ENCODE measurements at regions not wholly inside any gene's neighbourhood (a gene's known extent, or its start where the extent isn't known, plus 50 kb on each side); places are given as distances from the start of the nearest gene placed in this dataset.
"Not testable (repeated sequence)": the region's sequence is repeated elsewhere in the genome, so short reads cannot be mapped to it uniquely, and the experiment has no call there.

- Mint-ChIP-seq H3K36me3 (peaks cover 11% of the 10 kb centered on the region), H3K4me1 (peaks cover 63% of the 10 kb centered on the region), H3K4me3 (no peak overlapping the region), H3K9me3 (peaks cover 10% of the 10 kb centered on the region), H3K27ac (no peak overlapping the region), H3K27me3 (no peaks in the 10 kb centered on the region)
- CTCF ChIA-PET = no interaction called here
- no peak for DNase-seq
Measured at GRCh38 chr1:101185421-101185820, 51.4 kb upstream of the S1PR1 start.

- Mint-ChIP-seq H3K27me3 (no peaks in the 10 kb centered on the region), H3K4me3 (no peak overlapping the region), H3K36me3 (peaks cover 5% of the 10 kb centered on the region), H3K9me3 (peaks cover 7% of the 10 kb centered on the region), H3K4me1 (peaks cover 78% of the 10 kb centered on the region), H3K27ac (no peak overlapping the region)
- DNase-seq = no peak
- CTCF ChIA-PET = interaction anchor here (1.6 kb wide), 1 partner anchor 53 kb away, joined by 4 read pairs; no protein-coding TSS in a partner anchor
Measured at GRCh38 chr1:101183388-101183699, 53.5 kb upstream of the S1PR1 start.

GRCh38 chr1:101182627-101183387 is 54.0 kb upstream of the S1PR1 start:
- peaks cover 5% of the 10 kb centered on the region for H3K36me3 Mint-ChIP-seq
- H3K4me1 Mint-ChIP-seq = peaks cover 77% of the 10 kb centered on the region
- no peaks in the 10 kb centered on the region for H3K27me3 Mint-ChIP-seq
- H3K4me3 Mint-ChIP-seq = no peak overlapping the region
- DNase-seq = no peak
- CTCF ChIA-PET = interaction anchor here (1.6 kb wide), 1 partner anchor 53 kb away, joined by 4 read pairs; no protein-coding TSS in a partner anchor
- H3K27ac Mint-ChIP-seq = no peak overlapping the region
- peaks cover 6% of the 10 kb centered on the region for H3K9me3 Mint-ChIP-seq

- peak overlapping the region; percentile 50 for H3K27ac Mint-ChIP-seq
Measured at GRCh38 chr1:101181930-101182329, 54.9 kb upstream of the S1PR1 start.

GRCh38 chr1:101178688-101179491 is 57.9 kb upstream of the S1PR1 start:
- Mint-ChIP-seq H3K9me3 (peaks cover 6% of the 10 kb centered on the region), H3K4me1 (peaks cover 76% of the 10 kb centered on the region), H3K4me3 (peak overlapping the region; percentile 84), H3K36me3 (no peaks in the 10 kb centered on the region), H3K27ac (peak overlapping the region; percentile 99), H3K27me3 (no peaks in the 10 kb centered on the region)
- peak; percentile 30 for DNase-seq
- CTCF ChIA-PET = interaction anchor here (0.9 to 3.8 kb wide), 8 partner anchors 14 to 112 kb away, joined by 3 to 23 read pairs (median 6); no protein-coding TSS in a partner anchor

More at GRCh38 chr1:101181930-101182329, 54.9 kb upstream of the S1PR1 start:
- Mint-ChIP-seq H3K4me1 (peaks cover 79% of the 10 kb centered on the region), H3K9me3 (peaks cover 6% of the 10 kb centered on the region), H3K27me3 (no peaks in the 10 kb centered on the region), H3K36me3 (peaks cover 5% of the 10 kb centered on the region), H3K4me3 (no peak overlapping the region)
- no peak for DNase-seq
- CTCF ChIA-PET = interaction anchor here (1.6 kb wide), 2 partner anchors 54 to 57 kb away, joined by 4 to 5 read pairs; no protein-coding TSS in a partner anchor

- H3K9me3 Mint-ChIP-seq = peaks cover 6% of the 10 kb centered on the region
- H3K4me1 Mint-ChIP-seq = peaks cover 72% of the 10 kb centered on the region
- peak overlapping the region; percentile 99 for H3K27ac Mint-ChIP-seq
- no peak for DNase-seq
- CTCF ChIA-PET = interaction anchor here (0.9 to 3.8 kb wide), 8 partner anchors 14 to 112 kb away, joined by 3 to 23 read pairs (median 6); no protein-coding TSS in a partner anchor
- no peaks in the 10 kb centered on the region for H3K27me3 Mint-ChIP-seq
- peak overlapping the region; percentile 84 for H3K4me3 Mint-ChIP-seq
- peaks cover 3% of the 10 kb centered on the region for H3K36me3 Mint-ChIP-seq
Measured at GRCh38 chr1:101178341-101178687, 58.5 kb upstream of the S1PR1 start.

GRCh38 chr1:101175886-101176285 is 60.9 kb upstream of the S1PR1 start:
- H3K4me1 Mint-ChIP-seq = peaks cover 52% of the 10 kb centered on the region
- no peak for DNase-seq
- CTCF ChIA-PET = interaction anchor here (2.1 kb wide), 1 partner anchor 39 kb away, joined by 8 read pairs; no protein-coding TSS in a partner anchor
- peaks cover 3% of the 10 kb centered on the region for H3K36me3 Mint-ChIP-seq
- H3K27me3 Mint-ChIP-seq = no peaks in the 10 kb centered on the region
- no peaks in the 10 kb centered on the region for H3K9me3 Mint-ChIP-seq
- H3K4me3 Mint-ChIP-seq = no peak overlapping the region
- no peak overlapping the region for H3K27ac Mint-ChIP-seq

- H3K36me3 Mint-ChIP-seq = peaks cover 3% of the 10 kb centered on the region
- peaks cover 49% of the 10 kb centered on the region for H3K4me1 Mint-ChIP-seq
- H3K4me3 Mint-ChIP-seq = no peak overlapping the region
- no peaks in the 10 kb centered on the region for H3K27me3 Mint-ChIP-seq
- CTCF ChIA-PET = interaction anchor here (2.1 kb wide), 1 partner anchor 38 kb away, joined by 8 read pairs; no protein-coding TSS in a partner anchor
- no peak for DNase-seq
- H3K27ac Mint-ChIP-seq = no peak overlapping the region
- H3K9me3 Mint-ChIP-seq = no peaks in the 10 kb centered on the region
Measured at GRCh38 chr1:101175466-101175865, 61.4 kb upstream of the S1PR1 start.

GRCh38 chr1:101174722-101175121 is 62.1 kb upstream of the S1PR1 start:
- H3K9me3 Mint-ChIP-seq = no peaks in the 10 kb centered on the region
- H3K27ac Mint-ChIP-seq = no peak overlapping the region
- no peak overlapping the region for H3K4me3 Mint-ChIP-seq
- peaks cover 3% of the 10 kb centered on the region for H3K36me3 Mint-ChIP-seq
- peaks cover 43% of the 10 kb centered on the region for H3K4me1 Mint-ChIP-seq
- no peak for DNase-seq
- H3K27me3 Mint-ChIP-seq = no peaks in the 10 kb centered on the region
- CTCF ChIA-PET = interaction anchor here (2.1 kb wide), 1 partner anchor 37 kb away, joined by 8 read pairs; no protein-coding TSS in a partner anchor

GRCh38 chr1:101174298-101174697 is 62.5 kb upstream of the S1PR1 start:
- H3K27me3 Mint-ChIP-seq, H3K36me3 Mint-ChIP-seq, H3K27ac Mint-ChIP-seq, DNase-seq, H3K9me3 Mint-ChIP-seq, H3K4me3 Mint-ChIP-seq: not testable (repeated sequence)
- CTCF ChIA-PET = interaction anchor here (2.1 kb wide), 1 partner anchor 37 kb away, joined by 8 read pairs; no protein-coding TSS in a partner anchor
- H3K4me1 Mint-ChIP-seq = peaks cover 38% of the 10 kb centered on the region

GRCh38 chr1:101170506-101171050 is 66.2 kb upstream of the S1PR1 start:
- Mint-ChIP-seq H3K27ac (no peak overlapping the region), H3K27me3 (no peaks in the 10 kb centered on the region)
- CTCF ChIA-PET = interaction anchor here (1.7 kb wide), 1 partner anchor 31 kb away, joined by 5 read pairs; no protein-coding TSS in a partner anchor

GRCh38 chr1:101167891-101168290 is 68.9 kb upstream of the S1PR1 start:
- H3K27ac Mint-ChIP-seq = no peak overlapping the region

More at GRCh38 chr1:101170506-101171050, 66.2 kb upstream of the S1PR1 start:
- peaks cover 20% of the 10 kb centered on the region for H3K4me1 Mint-ChIP-seq
- H3K36me3 Mint-ChIP-seq = peaks cover 5% of the 10 kb centered on the region
- H3K9me3 Mint-ChIP-seq = no peaks in the 10 kb centered on the region
- DNase-seq = no peak
- H3K4me3 Mint-ChIP-seq = no peak overlapping the region

GRCh38 chr1:101166583-101167120 is 70.2 kb upstream of the S1PR1 start:
- DNase-seq = no peak
- Mint-ChIP-seq H3K9me3 (no peaks in the 10 kb centered on the region), H3K27ac (no peak overlapping the region), H3K4me1 (peaks cover 9% of the 10 kb centered on the region), H3K27me3 (no peaks in the 10 kb centered on the region), H3K4me3 (no peak overlapping the region), H3K36me3 (peaks cover 3% of the 10 kb centered on the region)
- CTCF ChIA-PET = interaction anchor here (0.6 to 0.7 kb wide), 2 partner anchors 19 to 30 kb away, joined by 3 to 4 read pairs; no protein-coding TSS in a partner anchor

More at GRCh38 chr1:101167891-101168290, 68.9 kb upstream of the S1PR1 start:
- CTCF ChIA-PET = no interaction called here
- Mint-ChIP-seq H3K9me3 (no peaks in the 10 kb centered on the region), H3K27me3 (no peaks in the 10 kb centered on the region), H3K4me3 (no peak overlapping the region), H3K4me1 (peaks cover 9% of the 10 kb centered on the region), H3K36me3 (peaks cover 2% of the 10 kb centered on the region)
- no peak for DNase-seq

- Mint-ChIP-seq H3K9me3 (no peaks in the 10 kb centered on the region), H3K4me1 (peaks cover 9% of the 10 kb centered on the region), H3K4me3 (no peak overlapping the region), H3K27ac (no peak overlapping the region), H3K27me3 (no peaks in the 10 kb centered on the region), H3K36me3 (peaks cover 3% of the 10 kb centered on the region)
- CTCF ChIA-PET = interaction anchor here (0.6 kb wide), 1 partner anchor 18 kb away, joined by 3 read pairs; no protein-coding TSS in a partner anchor
- no peak for DNase-seq
Measured at GRCh38 chr1:101165954-101166353, 70.9 kb upstream of the S1PR1 start.
